ENCODE measurements at regions not wholly inside any gene's neighbourhood (a gene's known extent, or its start where the extent isn't known, plus 50 kb on each side); places are given as distances from the start of the nearest gene placed in this dataset.

- DNase-seq (ENCODE audit: low spot score) = no peak
- TF ChIP-seq ETS1 (IDR thresholded peaks at IDR 0.05) = no peak
- TF ChIP-seq EZH2 (IDR thresholded peaks at IDR 0.05; ENCODE audit: low read depth, unreplicated experiment) = no peak
- TF ChIP-seq ZNF114 (CRISPR knock-in tag; IDR thresholded peaks at IDR 0.05) = no peak
- no peak for TF ChIP-seq REST (IDR thresholded peaks at IDR 0.05; ENCODE audit: unreplicated experiment)
- TF ChIP-seq EZH2phosphoT487 (IDR thresholded peaks at IDR 0.05; ENCODE audit: unreplicated experiment) = no peak
- no peak for TF ChIP-seq ZNF331 (CRISPR knock-in tag; IDR thresholded peaks at IDR 0.05; ENCODE audit: low read depth)
- no peak for TF ChIP-seq POLR2AphosphoS5 (IDR thresholded peaks at IDR 0.05; ENCODE audit: low read depth)
- TF ChIP-seq ZNF462 (CRISPR knock-in tag; IDR thresholded peaks at IDR 0.05) = no peak
- TF ChIP-seq CREB1 (CRISPR knock-in tag; IDR thresholded peaks at IDR 0.05; ENCODE audit: low read depth) = no peak
These were observed 255.6 kb upstream of the G2E3 start for GRCh38 chr14:30303350-30303749.

More at GRCh38 chr14:30303350-30303749, 255.6 kb upstream of the G2E3 start:
- H3K9me3 Mint-ChIP-seq = no peaks in the 10 kb centered on the region
- H3K4me1 Mint-ChIP-seq = no peaks in the 10 kb centered on the region
- H3K4me3 Mint-ChIP-seq = no peak overlapping the region
- Histone ChIP-seq H3K4me2 (no peak overlapping the region), H3K27me3 (ENCODE audit: insufficient read depth) (no peaks in the 10 kb centered on the region), H3F3A (replicated peaks; ENCODE audit: low read depth) (no peaks in the 10 kb centered on the region), H4K20me1 (replicated peaks; ENCODE audit: insufficient read depth) (no peaks in the 10 kb centered on the region), H3K9me2 (ENCODE audit: insufficient read depth) (no peaks in the 10 kb centered on the region; the same call in 1 of the 2 replicates), H3K27ac (ENCODE audit: low read depth) (no peak overlapping the region), H3K4me3 (no peak overlapping the region), H3K4me1 (ENCODE audit: insufficient read depth) (no peaks in the 10 kb centered on the region), H3K36me3 (ENCODE audit: insufficient read depth) (no peaks in the 10 kb centered on the region), H2AFZ (no peak overlapping the region), H3K79me2 (replicated peaks; ENCODE audit: insufficient read depth) (no peaks in the 10 kb centered on the region)
- peak overlapping the region; percentile 1; the same call in 1 of the 2 replicates for H3K27ac Mint-ChIP-seq
- ATAC-seq = no peak
- H3K27me3 Mint-ChIP-seq (ENCODE audit: insufficient read depth, low read depth, poor library complexity) = no peaks in the 10 kb centered on the region
- no peaks in the 10 kb centered on the region for H3K36me3 Mint-ChIP-seq (ENCODE audit: low read depth)

Data from GM23338 (cell line).